Hypothalamus (tissue), 51 donors: ENCODE measurements at regions not wholly inside any gene's neighbourhood (a gene's known extent, or its start where the extent isn't known, plus 50 kb on each side); places are given as distances from the start of the nearest gene placed in this dataset.

Experiments used
- DNase-seq, 51 donors: peaks; one replicate each; lab custom pipeline; 2025; lab: John Stamatoyannopoulos, UW

DNA sequence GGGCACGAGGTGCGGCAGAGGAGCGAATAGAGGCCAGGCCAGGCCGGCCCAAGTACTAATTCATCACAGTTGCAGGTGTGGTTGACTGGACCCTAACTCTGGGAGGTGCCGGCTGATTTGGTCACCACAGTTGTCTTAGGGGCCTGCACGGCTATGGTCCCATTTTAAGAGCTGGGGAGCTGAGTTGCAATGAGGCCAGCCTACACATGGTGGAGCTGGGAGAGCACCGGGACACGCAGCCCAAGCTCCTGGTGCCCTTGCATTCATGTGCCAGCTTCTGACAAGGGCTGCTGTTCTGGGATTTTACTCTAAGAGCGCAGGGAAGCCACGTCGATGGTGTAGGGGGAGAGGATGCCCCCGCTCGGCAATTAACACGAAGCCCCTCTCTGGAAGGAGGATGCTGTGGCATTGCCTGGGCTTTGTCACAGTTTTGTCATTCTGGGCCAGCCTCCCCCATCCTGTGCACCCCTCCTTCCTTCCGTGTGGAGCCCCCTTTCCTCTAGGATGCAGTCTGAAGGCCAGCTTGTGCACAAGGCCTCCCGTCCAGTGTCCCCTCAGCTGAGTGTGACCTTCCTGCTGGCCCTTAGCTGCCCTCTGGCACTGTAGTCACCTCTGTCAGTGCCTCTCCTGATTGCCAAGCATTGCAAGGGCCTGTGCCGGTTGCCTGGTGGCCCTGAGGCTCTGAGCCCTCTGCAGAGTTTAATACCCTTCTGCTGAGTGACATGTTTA, 109.4 kb upstream of the C1QTNF9B start:
- DNase-seq: peak in 1 of 51 donors; percentile 22

DNA sequence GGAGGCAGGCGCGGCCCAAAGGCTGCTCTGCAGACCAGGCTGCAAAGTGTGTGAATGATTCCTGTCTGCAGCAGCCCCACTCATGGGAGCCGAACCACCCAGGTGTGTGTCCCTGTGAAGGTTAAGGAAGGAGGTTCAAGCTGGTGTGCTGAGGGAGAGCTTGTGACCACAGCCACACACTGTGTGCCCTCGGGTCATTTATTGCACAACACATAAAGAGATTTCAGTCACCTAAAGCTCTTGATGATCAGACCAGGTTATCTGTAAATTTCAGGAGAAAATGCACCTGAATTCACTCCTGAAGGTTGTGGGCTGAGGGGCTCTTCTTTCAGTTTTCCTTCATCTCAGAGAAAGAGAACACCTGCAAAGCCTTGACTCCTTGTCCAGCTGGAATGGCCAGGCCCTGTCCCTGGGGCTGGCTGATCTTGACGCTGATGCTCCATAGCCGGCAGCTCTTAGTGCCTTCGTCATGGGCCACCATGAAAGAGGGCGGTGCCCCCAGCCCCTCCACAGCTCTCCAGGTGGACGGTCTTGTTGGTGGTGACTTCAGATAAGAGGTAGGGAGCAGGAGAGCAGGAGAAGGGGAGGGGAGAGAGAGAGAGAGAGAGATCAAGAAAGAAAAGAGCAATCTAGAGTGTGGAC, 110.8 kb upstream of the C1QTNF9B start:
- no peak for DNase-seq

DNA sequence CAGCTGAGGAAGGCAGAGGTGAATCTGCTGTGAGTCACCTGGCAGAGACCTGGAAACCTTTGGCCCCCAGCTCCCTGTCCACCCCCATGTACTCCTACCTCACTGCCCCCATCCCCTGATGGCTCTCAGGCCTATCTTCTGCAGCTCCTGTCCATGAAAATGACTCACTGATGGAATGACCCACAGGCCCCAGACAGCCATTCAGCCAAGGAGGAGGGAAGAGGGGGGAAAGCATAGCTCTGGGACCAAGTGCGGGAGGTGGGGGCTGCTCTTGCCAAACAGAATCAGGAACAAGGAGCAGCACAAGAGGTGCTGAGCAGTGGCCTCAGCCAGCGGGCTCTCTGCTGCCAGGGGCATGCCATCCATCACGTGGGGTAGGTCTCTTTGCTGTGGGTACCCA, 111.4 kb upstream of the C1QTNF9B start:
- peak in 4 of 51 donors; percentile 8 to 30 (median 26) for DNase-seq

DNA sequence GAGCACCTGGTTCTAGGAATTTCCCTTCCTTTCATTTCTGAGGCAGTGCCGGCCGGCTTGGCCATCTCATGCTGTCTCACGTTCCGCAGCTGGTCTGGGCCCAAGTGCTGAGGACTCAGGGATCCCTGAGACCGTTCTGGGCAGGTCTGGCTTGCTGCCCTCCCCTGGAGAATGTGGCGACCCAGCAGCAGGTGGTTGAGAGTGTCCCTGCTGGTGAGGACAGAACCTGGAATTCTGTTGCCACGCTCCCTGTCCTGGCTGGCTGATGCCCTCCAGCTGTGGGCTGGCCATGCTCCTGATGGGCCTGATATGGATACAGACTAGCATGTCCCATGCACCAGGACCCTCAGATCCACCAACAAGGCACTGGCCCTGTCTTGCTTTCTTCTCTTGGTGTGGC, 114.0 kb upstream of the C1QTNF9B start:
- no peak for DNase-seq

DNA sequence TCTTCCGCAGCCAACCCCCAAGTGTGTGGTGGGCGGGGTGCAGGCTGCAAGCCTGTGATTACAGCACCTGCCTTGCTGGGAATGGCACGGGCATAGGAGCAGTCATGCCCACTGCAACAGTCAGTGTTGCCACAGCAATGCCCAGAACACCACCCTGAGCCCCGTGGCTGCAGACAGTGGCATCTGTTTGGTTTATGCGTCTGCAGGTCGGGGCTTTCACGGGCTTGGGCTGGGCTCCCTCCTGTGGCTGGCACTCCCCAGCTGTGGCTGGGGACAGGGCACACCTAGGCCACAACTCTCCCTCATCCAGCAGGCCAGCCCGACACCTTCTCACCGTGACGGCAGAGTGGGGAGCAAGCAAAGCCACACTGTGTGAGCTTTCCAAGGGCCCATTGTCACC, 115.3 kb upstream of the C1QTNF9B start:
- peak in 5 of 51 donors; percentile 6 to 32 (median 25) for DNase-seq

DNA sequence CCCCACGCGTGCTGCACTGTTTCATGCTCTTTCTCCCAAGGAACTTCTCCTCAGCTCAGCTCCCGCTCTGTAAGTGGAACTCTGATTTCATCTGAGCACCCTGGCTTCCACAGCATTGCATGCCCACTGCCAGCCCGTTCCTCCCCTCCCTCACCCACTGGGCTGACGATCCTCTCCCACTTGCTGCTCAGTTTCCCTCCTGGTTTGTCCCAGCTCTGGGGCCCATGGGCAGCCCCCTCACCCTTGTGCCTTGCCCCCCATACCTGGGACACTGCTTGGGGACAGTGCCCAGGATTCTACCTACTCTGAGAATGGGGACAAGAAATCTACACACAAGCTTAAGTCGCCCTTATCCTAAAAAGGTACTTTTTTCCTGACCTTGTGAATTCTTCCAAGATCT, 115.9 kb upstream of the C1QTNF9B start:
- no peak for DNase-seq

DNA sequence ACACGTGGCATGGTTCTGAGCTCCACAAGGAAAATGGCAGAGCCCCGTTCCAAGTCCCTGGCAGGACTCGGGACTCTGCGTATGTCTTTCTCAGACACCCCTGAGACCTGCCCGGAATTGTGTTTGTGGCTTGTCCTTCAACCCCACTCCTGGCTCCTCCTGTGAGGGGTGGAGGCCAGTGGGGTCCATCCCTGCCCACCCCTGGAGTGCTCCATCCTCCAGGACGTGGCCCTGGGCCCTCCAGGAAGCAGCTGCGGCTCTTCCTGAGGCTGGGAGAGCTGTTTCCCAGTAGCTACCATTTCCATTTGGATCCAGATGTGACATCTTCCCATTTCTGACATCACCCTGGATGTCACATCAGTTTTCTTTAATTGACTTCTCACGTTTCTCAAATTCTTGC, 118.7 kb upstream of the C1QTNF9B start:
- no peak for DNase-seq

DNA sequence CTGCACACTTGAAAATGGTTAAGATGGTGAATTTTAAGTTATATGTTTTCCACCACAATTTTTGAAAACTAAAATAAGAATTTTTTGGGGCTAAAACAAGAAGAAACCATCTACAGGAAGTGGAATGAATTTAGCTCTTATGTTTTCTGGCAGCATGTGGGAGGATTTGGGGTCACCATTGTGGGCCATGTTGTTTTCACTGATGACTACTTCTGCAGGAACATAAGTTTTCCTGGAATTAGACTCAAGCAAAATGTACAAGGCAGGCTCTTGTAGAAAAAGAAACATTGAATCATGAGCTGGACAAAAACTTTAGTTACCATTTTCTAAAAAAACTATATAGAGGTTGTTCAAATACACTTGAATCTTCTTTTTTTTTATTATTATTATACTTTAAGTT, 125.3 kb upstream of the C1QTNF9B start:
- DNase-seq: no peak

DNA sequence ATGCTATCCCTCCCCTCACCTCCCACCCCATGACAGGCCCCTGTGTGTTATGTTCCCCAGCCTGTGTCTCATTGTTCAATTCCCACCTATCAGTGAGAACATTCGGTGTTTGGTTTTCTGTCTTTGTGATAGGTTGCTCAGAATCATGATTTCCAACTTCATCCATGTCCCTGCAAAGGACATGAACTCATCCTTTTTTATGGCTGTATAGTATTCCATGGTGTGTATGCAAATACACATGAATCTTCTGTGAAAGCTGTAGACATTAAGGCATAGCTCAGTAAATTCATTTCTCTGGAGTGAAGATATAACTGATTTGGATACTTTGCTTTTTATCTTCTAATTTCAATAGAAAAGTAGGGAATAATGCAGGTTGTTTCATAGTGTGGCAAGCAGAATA, 125.8 kb upstream of the C1QTNF9B start:
- DNase-seq: no peak

DNA sequence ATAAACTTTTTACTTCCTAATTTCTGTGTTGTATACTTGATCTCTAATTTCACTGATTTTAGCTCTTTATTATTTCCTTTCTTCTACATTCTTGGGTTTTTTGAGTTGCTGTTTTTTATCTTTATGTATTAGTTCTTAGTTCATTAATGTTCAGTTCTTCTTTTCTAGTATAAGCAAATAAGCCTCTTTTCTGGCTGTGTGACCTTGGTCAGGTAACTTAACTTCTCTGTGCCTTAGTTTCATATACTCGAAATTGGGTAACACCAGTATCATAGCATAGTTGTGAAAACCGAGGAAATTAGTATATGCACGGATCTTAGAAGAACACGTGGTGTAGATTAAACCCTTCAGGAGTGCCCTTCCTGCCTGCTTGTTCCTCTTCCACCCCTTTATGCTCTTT, 130.2 kb upstream of the C1QTNF9B start:
- no peak for DNase-seq

DNA sequence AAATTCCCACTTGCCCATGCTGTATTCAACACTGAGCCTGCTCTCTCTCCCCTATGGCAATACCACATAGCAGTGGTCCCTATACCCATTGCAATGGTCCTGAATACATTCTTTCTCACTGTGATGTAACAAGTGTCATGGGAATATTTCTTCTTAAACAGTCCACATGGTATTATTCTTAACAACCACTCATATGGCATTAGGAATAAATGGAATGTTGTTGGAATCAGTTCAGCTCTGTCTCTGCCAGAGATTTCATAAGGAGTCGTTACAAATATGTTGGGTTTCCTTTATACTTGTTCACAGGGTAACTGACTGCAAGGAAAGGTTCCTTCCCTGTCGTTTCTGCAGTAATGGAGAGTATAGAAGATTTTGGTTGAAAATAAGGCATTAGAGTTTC, 128.3 kb upstream of the SPATA13 start:
- DNase-seq: no peak

DNA sequence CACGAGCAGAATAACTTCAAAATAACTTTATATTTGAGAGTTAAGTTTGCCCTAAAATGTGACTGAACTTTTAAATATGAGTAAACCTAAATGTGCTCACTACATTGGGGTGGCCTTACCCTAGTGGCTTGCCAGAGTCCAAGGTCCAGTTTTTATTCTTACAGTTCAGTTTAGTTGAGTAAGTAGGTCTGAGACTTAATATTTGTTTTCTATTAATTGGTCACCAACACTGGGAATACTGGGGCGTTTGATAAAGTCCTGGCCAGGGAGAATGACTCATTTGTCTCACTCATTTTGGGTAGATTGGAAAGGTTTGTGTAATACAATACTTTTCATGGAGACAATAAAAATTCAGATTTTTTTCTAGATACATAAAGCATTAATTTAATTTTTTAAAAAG, 127.8 kb upstream of the SPATA13 start:
- no peak for DNase-seq

DNA sequence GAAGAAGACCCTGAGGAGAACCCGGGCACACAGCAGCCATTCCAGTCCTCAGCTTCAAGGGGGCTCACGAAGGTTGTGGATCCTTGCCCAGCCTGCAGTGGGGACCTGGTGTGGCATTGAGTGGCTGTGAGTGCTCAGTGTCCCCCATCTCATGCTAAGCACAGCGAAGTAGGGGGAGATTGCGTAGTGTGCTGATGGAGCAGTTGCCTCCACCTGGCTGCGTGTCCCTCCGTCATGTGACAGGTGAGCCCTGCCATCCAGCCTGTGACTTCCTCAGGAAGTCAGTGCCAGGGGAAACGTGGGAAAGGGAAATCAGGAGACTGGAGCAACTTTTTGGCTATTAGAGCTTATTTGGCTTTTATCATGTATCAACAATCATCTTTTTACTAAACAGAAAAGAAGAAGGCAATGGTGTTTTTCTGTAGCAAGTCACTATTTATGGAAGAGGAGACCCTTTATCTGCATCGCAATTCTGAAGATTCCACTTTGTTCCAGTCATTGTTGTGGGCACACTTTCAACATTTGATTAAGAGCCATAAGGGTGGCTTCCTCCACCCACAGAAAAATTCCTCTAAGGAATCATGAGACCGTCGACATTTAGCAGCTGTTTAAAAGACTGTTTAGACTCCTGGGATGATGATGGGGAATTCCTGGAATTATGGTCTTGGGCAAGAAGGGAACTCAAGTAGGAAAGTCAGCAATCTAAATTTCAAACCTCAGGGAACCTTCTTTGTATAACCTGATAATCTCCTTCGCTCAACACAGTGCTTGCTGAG, 126.8 kb upstream of the SPATA13 start:
- DNase-seq: no peak

DNA sequence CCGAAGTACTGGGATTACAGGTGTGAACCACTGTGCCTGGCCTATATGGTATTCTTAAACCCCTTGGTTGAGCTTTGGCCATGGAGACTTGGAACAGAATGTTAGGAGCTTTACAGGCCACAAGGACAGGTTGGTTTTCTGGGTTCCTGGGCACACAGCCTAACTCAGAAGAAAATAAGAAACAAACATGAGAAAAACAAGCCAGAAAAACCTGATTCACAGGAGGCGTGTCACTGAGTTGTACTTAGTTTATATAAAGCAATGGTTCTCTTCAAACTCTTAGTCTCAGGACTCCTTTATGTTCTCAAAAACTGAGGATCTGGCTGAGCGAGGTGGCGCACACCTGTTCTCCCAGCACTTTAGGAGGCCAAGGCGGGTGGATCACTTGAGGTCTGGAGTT, 125.1 kb upstream of the SPATA13 start:
- DNase-seq: no peak

DNA sequence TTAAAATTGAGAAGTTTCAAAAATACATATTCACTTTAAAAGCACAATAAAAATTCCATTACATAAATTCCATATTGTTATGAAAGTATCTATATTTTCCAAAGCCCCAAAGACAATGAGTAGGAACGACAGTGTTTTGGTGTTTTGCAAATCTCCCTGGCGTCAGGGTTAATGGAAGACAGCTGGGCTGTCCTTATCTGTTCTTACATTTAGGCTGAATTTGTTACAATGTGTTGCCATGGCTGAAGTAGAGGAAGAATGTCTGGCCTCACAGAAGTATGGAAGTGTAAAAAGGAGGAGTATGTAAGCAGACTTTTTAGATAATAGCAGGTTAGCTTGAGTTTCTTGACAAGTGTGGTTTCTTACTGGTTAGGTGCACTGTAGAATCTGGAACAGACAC, 124.4 kb upstream of the SPATA13 start:
- DNase-seq: no peak

DNA sequence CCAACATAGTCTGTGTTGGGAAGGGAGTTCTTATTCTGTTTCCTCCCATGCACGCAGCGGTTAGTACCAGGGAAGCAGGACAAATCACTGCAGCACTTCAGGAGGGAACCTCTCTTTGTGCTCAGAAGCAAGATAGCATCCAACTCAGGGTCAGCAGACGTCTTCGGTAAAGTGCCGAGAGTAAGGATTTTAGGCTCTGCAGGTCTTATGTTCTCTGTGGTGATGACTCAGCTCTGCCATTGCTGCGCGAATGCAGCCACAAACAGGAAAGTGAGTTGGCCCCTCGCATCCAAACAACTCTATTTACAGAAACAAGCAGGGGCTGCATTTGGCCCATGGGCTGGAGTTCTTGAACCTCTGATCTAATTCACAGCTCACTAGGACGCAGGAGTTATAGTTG, 122.1 kb upstream of the SPATA13 start:
- peak in 3 of 51 donors; percentile 61 to 79 (median 61) for DNase-seq

DNA sequence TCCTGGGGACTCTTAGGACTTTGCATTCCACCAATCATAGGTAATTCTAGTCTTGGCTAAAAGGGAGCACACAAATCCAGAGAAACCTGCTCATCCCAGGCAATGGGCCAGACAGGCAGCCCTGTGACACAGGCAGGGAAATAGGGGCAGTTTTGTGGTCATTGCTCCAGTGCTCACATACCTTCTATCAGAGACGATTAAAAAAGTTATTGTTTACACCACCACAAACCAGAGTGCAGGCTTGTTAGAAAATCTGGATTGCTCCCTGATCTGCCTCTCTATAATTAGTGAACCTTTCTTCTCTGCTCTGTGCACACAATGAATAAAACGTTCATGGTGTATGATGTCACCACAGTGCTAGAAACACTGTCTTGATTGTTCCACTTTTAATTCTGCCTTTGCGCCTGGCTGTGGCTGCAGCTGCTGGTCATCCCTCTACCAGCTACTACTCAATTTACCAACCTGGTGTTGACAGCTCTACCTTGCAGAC, 121.6 kb upstream of the SPATA13 start:
- DNase-seq: peak in 27 of 51 donors; percentile 10 to 86 (median 57)

DNA sequence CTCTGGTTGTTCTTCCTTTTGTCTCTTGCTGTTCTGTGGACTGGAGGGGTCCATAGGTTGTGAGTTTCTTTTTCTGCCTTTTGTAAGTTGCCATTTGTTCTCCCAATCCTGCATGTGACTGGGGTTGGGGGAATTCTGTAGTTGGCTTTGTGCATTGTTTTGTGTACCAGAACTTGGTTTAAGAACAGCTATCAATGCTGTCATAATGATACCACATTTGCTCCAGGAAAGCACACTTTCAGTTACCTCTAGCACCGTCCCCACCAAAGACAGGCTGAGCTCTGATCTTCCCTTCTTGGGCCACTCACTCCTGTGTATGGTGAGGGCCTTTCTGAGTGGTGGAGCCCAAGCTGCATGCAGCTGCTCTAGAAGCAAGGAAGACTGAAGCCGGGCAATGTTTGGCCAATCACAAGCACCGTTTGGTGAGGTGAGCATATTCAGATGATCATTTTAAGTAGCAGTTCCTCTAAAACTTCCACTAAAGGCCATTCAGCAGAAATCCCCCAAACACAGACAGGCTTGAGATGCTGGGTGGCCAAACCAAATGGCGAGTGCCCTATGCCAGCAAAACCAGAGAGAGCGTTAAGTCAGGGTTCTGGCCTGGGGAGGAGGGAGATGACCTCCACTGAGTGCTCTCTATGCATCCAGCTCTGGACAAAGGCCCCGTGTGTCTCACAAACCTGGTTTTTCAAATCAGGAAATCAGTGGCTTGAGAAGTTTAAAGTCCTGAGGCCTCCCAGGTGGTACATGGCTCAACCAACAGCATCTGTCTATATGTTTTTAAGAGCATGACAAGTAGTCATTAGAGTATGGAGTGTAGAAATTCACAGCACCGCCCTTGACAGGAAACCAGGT, 120.7 kb upstream of the SPATA13 start:
- peak in 3 of 51 donors; percentile 9 to 80 (median 66) for DNase-seq

DNA sequence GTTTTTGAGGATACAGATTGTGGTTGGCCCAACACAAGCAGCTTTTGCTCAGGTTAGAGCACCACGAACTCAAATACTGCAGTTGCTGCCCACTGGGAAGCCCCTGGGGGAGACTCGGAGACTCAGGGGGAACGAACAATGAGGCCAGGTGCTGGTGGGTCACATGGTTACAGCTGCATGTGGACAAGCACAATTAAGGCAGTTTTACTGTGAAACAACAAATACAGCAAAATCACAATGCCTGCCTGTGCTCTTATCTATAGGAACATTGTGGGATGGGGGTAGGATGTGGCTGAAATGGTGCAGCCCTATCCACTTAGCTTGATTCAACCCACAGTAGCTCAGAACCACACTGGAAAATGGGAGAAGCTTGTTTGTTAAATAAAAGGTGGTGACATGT, 119.7 kb upstream of the SPATA13 start:
- peak in 8 of 51 donors; percentile 18 to 56 (median 38) for DNase-seq

DNA sequence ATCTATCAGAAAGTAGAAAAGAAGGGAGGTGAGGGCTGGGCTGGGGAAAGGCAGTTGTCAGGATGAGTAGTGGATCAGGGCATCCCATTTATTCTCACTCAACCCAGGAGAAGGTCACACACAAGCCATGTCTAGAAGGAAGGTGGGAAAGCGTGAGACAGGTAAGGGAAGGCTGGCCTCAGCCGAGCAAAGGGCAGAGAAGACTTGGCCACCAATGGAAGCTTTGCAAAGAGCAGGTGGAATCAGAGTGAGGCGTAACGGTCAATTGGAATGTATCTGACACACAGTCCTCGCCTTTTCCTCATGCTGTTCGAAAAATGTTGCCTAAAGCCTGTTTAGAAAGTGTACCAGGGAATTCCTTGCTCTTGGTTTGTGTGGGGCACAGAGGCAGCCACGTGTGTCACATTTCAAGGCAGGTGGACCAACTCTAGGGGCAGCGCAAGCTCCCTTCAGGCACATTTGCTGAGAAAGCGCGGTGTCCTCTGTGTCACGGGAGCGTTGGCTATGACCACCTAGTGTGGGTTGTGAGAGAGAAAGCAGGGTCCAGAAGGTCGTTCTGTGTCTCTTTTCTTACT, 118.8 kb upstream of the SPATA13 start:
- DNase-seq: no peak
